Fibroblast of mammary gland (primary cell): ENCODE measurements at regions not wholly inside any gene's neighbourhood (a gene's known extent, or its start where the extent isn't known, plus 50 kb on each side); places are given as distances from the start of the nearest gene placed in this dataset.
"Not testable (repeated sequence)": the region's sequence is repeated elsewhere in the genome, so short reads cannot be mapped to it uniquely, and the experiment has no call there.

ENCODE experiments used
- DNase-seq: peaks from one replicate; pipeline ENCODE4 v3.0.0-alpha.2; 2010; ENCODE audit warnings: low read depth
- H3K4me3 ChIP-seq: 2 replicates; pipeline ENCODE4 v1.5.1; 2011; ENCODE audit warnings: low read depth, mild to moderate bottlenecking, low read length, moderate library complexity; ENCODE audit not compliant: control insufficient read depth
- CTCF ChIP-seq: conservative IDR thresholded peaks from 2 replicates; pipeline ENCODE4 v1.5.1; 2011; ENCODE audit warnings: low read depth, low read length, inconsistent platforms; ENCODE audit not compliant: control insufficient read depth, insufficient read depth

GRCh38 chr7:69540287-69540686, 58.0 kb upstream of the AUTS2 start:
- DNase-seq = no peak
- H3K4me3 ChIP-seq = no peak overlapping the region
- no peak for TF ChIP-seq CTCF

GRCh38 chr7:69541779-69542432, 56.4 kb upstream of the AUTS2 start:
- not testable (repeated sequence) for H3K4me3 ChIP-seq, DNase-seq

GRCh38 chr7:69545175-69545574, 53.1 kb upstream of the AUTS2 start:
- no peak for DNase-seq
- TF ChIP-seq CTCF = no peak
- no peak overlapping the region for H3K4me3 ChIP-seq
